ENCODE measurements at regions not wholly inside any gene's neighbourhood (a gene's known extent, or its start where the extent isn't known, plus 50 kb on each side); places are given as distances from the start of the nearest gene placed in this dataset.

DNA sequence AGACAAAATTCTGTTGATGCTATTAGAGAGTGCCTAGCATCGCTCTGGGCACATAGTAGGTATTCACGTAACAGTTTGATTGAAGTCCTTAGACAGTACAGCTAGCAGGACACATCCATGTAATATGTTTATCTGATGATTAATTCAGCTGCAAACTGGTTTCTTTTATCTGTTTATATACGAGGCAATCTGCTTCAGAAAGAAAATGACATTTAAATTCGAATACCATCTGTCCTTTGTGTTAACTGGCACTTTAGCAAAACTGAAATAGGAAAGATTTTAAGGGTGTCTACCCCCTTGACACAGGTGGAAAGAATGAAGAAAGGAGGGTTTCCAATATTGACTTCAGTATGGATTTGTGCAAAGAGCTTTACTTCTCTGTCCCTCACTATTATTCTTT lies 192.5 kb downstream of the MFSD1 start:
- no peak for TF ChIP-seq GLIS3 (CRISPR knock-in tag; IDR thresholded peaks at IDR 0.05)
- no peak for TF ChIP-seq CSDC2 (CRISPR knock-in tag; IDR thresholded peaks at IDR 0.05)
- no peak for TF ChIP-seq ESRRG (CRISPR knock-in tag; IDR thresholded peaks at IDR 0.05)
- no peak for TF ChIP-seq ZNF8 (CRISPR knock-in tag; IDR thresholded peaks at IDR 0.05)
- TF ChIP-seq, protein P1, sequence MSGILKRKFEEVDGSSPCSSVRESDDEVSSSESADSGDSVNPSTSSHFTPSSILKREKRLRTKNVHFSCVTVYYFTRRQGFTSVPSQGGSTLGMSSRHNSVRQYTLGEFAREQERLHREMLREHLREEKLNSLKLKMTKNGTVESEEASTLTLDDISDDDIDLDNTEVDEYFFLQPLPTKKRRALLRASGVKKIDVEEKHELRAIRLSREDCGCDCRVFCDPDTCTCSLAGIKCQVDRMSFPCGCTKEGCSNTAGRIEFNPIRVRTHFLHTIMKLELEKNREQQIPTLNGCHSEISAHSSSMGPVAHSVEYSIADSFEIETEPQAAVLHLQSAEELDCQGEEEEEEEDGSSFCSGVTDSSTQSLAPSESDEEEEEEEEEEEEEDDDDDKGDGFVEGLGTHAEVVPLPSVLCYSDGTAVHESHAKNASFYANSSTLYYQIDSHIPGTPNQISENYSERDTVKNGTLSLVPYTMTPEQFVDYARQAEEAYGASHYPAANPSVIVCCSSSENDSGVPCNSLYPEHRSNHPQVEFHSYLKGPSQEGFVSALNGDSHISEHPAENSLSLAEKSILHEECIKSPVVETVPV (CRISPR knock-in tag; IDR thresholded peaks at IDR 0.05): no peak
- TF ChIP-seq, protein P2, sequence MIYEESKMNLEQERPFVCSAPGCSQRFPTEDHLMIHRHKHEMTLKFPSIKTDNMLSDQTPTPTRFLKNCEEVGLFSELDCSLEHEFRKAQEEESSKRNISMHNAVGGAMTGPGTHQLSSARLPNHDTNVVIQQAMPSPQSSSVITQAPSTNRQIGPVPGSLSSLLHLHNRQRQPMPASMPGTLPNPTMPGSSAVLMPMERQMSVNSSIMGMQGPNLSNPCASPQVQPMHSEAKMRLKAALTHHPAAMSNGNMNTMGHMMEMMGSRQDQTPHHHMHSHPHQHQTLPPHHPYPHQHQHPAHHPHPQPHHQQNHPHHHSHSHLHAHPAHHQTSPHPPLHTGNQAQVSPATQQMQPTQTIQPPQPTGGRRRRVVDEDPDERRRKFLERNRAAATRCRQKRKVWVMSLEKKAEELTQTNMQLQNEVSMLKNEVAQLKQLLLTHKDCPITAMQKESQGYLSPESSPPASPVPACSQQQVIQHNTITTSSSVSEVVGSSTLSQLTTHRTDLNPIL (CRISPR knock-in tag; IDR thresholded peaks at IDR 0.05; ENCODE audit: low read depth): no peak
- no peak for TF ChIP-seq ISL1 (CRISPR knock-in tag; IDR thresholded peaks at IDR 0.05)
- no peak for TF ChIP-seq OSR1 (CRISPR knock-in tag; IDR thresholded peaks at IDR 0.05)

Measured in SK-N-SH treated with all-trans-retinoic acid at 6 μM for 48 hours (cell line).